WERI-Rb-1 (cell line): ENCODE measurements at regions not wholly inside any gene's neighbourhood (a gene's known extent, or its start where the extent isn't known, plus 50 kb on each side); places are given as distances from the start of the nearest gene placed in this dataset.

ENCODE experiments used
- DNase-seq: peaks from one replicate; pipeline ENCODE4 v3.0.0-alpha.2; 2020
- H3K27ac ChIP-seq: fragments of 250-450 bp; sonication (Bioruptor Pico); 2 replicates; pipeline ENCODE4 v1.5.1; 2020; ENCODE audit warnings: mild to moderate bottlenecking, moderate library complexity
- H3K27me3 ChIP-seq: fragments of 250-450 bp; sonication (Bioruptor Pico); 2 replicates; pipeline ENCODE4 v1.5.1; 2021; ENCODE audit warnings: mild to moderate bottlenecking, low read depth, moderate library complexity; ENCODE audit not compliant: insufficient read depth, severe bottlenecking
- H3K36me3 ChIP-seq: fragments of 250-450 bp; sonication (Bioruptor Pico); 2 replicates; pipeline ENCODE4 v1.5.1; 2020; ENCODE audit warnings: mild to moderate bottlenecking, moderate library complexity
- H3K4me3 ChIP-seq: 2 replicates; pipeline ENCODE4 v1.5.1; 2011; ENCODE audit warnings: low read depth, mild to moderate bottlenecking, control low read depth, low read length
- H3K9me3 ChIP-seq: fragments of 250-450 bp; sonication (Bioruptor Pico); 2 replicates; pipeline ENCODE4 v1.5.1; 2021; ENCODE audit warnings: mild to moderate bottlenecking, moderate library complexity; ENCODE audit not compliant: severe bottlenecking
- CTCF ChIP-seq: IDR thresholded peaks from 2 replicates; pipeline ENCODE4 v1.5.1; 2011; ENCODE audit warnings: low read depth, mild to moderate bottlenecking, control low read depth, inconsistent platforms, low read length

DNA sequence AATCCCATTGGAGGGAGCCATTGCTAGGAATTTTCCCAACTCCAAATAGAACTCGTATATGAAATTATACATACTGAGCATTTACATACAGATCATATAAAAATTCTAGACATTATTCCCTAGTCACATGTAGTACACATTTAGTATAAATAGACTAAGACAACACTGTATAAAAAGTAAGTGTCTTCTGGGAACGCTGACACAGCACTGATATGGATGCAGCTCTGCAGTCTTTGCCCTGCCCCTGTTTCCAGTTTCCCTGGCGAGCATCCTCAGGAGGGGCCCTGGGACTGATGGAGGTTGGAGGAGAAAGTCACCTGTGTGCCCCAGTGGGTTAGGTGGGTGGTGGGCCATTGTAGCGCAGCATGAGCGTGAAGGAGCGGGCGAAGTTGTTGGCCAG lies 97.8 kb upstream of the CLMN start:
- DNase-seq, result no peak
- TF ChIP-seq CTCF, result no peak
- H3K9me3 ChIP-seq, result no peaks in the 10 kb centered on the region
- no peaks in the 10 kb centered on the region for H3K27me3 ChIP-seq
- no peaks in the 10 kb centered on the region for H3K36me3 ChIP-seq
- H3K27ac ChIP-seq, result no peak overlapping the region
- no peak overlapping the region for H3K4me3 ChIP-seq

DNA sequence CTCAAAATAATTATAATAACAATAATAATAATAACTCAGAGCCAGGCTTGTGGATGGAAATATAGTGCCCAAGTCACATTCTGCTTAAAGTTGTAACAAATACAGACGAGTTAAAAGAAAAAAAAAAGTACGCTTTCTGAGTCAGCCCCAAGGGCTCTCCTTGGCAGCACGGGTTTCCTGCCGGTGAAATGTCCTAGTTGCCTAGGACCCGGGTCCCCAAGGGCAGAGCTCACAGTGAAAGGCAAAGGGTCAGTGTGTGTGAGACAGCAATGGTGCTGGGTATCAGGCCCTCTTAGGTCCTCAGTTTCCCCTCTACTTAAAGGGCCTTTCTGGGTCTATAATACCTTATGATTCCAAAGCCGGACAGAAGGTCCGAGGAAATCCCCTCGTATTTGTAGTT lies 96.3 kb upstream of the CLMN start:
- Histone ChIP-seq H3K27ac (no peak overlapping the region), H3K36me3 (no peaks in the 10 kb centered on the region), H3K4me3 (no peak overlapping the region), H3K27me3 (no peaks in the 10 kb centered on the region), H3K9me3 (no peaks in the 10 kb centered on the region)
- no peak for TF ChIP-seq CTCF
- no peak for DNase-seq

GRCh38 chr14:95413289-95414215 lies 93.8 kb upstream of the CLMN start:
- DNase-seq, result no peak
- TF ChIP-seq CTCF, result no peak
- H3K27ac ChIP-seq, result no peak overlapping the region
- no peaks in the 10 kb centered on the region for H3K27me3 ChIP-seq
- no peaks in the 10 kb centered on the region for H3K36me3 ChIP-seq
- no peaks in the 10 kb centered on the region for H3K9me3 ChIP-seq
- H3K4me3 ChIP-seq, result no peak overlapping the region

GRCh38 chr14:95410838-95411237 lies 91.1 kb upstream of the CLMN start:
- DNase-seq, result no peak
- H3K27me3 ChIP-seq, result no peaks in the 10 kb centered on the region
- TF ChIP-seq CTCF, result no peak
- H3K9me3 ChIP-seq, result no peaks in the 10 kb centered on the region
- no peaks in the 10 kb centered on the region for H3K36me3 ChIP-seq
- no peak overlapping the region for H3K4me3 ChIP-seq
- H3K27ac ChIP-seq, result no peak overlapping the region

- Histone ChIP-seq H3K36me3 (no peaks in the 10 kb centered on the region), H3K27me3 (no peaks in the 10 kb centered on the region), H3K27ac (no peak overlapping the region), H3K9me3 (no peaks in the 10 kb centered on the region), H3K4me3 (no peak overlapping the region)
- no peak for TF ChIP-seq CTCF
- no peak for DNase-seq
Observed at GRCh38 chr14:95409477-95410272, 90.0 kb upstream of the CLMN start.
